ENCODE measurements at regions not wholly inside any gene's neighbourhood (a gene's known extent, or its start where the extent isn't known, plus 50 kb on each side); places are given as distances from the start of the nearest gene placed in this dataset.

DNA sequence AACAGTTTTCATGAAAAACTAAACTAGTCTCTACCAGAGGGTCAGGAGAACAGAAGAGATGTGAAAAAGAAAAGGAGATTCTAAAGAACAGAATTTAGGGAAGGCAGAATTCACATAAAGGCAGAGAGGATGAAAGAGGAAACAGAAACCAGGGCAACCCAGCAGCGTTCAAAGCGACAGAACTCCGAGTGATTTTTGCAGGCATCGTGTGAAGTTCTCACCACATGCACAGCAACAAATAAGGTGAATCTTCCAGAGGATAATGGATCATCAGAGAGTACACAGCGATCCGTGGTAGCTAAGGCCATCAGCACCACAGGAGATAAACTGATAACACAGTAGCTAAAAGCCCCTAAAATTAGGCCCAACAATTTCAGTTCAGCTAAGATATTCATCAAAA lies 250.8 kb upstream of the THBS1 start:
- no peak for FAIRE-seq

DNA sequence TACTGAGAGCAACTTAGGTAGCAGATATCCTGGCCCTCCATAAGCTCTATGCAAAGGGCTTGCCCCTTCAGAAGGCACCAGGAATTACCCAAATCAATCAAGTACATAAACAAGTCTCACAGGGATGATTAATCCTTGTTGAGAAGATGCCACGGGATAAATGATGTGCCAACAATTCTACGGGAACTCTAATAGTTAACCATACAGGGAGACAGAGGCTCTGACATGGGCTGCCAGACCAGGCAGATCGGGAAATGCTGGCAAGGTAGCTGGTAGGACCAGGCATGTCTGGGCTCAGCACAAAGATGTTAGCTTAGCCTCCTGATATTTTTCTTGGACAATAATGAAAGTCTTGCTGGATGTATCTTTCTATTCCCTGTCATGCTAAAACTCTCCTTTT lies 249.3 kb upstream of the THBS1 start:
- FAIRE-seq: no peak

GRCh38 chr15:39332846-39333245 lies 248.0 kb upstream of the THBS1 start:
- FAIRE-seq: no peak

DNA sequence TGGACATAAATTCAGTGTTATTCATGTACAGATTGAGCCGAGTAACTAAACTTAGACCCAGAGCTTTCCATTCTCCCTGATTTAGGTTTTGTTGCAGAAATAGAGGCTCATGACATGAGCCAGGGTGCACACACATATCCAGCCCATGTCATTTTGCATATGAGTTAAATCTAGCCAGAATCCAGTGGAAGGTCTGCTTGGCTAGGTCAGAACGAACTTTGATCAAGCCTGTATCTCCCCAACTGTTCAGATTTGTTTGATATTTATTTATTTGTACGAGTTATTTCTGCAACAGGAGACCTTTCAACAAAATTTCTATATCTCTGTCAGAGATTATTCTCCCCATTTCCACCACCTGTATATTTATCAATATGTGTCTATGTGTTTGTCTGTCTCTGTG lies 247.5 kb upstream of the THBS1 start:
- no peak for FAIRE-seq

DNA sequence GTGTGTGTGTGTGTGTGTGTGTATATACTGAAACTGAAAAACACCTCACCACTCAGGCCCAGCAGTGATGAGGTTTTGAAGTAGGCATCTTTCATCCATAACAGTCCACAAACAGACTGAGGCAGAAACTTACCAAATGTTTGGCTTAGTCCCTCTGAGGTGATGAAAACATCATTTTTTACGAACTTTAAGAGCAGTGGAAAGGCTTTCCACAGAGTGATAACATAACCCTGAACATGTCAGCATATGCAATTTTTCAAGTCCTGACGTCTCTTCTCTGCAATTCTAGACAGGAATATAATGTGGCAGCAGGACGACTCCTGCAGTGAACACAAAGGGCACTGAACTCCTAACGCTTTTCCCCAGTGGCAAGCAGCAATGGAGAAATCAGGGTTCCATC lies 247.0 kb upstream of the THBS1 start:
- FAIRE-seq: no peak

DNA sequence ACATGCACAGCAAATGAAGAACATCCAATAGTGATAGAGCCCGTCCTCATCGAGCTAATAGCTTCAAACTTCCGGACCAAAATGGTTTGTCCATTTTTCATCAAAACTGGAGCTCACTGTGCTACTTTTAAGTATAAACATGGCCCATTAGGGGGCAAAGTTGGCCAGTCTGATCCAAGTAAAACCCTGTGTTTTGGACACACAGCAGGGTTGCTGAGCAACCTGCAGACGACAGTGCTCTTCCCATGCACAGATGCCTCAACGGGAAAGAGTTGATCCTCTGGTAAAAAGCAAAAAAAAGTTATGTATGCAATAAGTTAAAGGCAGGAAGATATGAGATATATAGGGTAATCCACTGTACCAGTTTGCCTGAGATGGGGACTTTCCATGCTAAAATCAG lies 244.0 kb upstream of the THBS1 start:
- no peak for FAIRE-seq

GRCh38 chr15:39338251-39338650 lies 242.6 kb upstream of the THBS1 start:
- FAIRE-seq: no peak

- no peak for FAIRE-seq
Measured at GRCh38 chr15:39340903-39341645, 239.8 kb upstream of the THBS1 start.

- no peak for FAIRE-seq
Measured at GRCh38 chr15:39344662-39345141, 236.2 kb upstream of the THBS1 start.

- FAIRE-seq: no peak
Measured at GRCh38 chr15:39345176-39345575, 235.7 kb upstream of the THBS1 start.

DNA sequence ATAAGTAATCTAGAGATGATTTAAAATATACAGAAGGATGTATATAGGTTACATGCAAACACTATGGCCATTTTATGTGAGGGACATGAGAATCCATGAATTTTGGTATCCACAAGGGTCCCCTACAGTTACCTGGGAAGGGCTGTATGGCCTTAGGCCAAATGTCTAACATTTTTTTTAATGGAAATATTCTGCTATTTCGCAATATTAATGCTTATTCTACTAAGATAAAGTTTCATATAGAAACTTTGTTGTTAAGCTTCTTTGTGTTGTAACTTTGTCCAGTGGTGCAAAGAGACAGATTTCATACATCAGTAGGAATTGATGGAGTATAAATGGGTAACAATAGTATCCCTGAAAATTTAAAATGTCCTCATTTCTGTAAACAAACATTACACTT lies 233.4 kb upstream of the THBS1 start:
- no peak for FAIRE-seq

- no peak for FAIRE-seq
Measured at GRCh38 chr15:39350785-39351184, 230.1 kb upstream of the THBS1 start.

GRCh38 chr15:39354189-39354588 lies 226.7 kb upstream of the THBS1 start:
- no peak for FAIRE-seq

DNA sequence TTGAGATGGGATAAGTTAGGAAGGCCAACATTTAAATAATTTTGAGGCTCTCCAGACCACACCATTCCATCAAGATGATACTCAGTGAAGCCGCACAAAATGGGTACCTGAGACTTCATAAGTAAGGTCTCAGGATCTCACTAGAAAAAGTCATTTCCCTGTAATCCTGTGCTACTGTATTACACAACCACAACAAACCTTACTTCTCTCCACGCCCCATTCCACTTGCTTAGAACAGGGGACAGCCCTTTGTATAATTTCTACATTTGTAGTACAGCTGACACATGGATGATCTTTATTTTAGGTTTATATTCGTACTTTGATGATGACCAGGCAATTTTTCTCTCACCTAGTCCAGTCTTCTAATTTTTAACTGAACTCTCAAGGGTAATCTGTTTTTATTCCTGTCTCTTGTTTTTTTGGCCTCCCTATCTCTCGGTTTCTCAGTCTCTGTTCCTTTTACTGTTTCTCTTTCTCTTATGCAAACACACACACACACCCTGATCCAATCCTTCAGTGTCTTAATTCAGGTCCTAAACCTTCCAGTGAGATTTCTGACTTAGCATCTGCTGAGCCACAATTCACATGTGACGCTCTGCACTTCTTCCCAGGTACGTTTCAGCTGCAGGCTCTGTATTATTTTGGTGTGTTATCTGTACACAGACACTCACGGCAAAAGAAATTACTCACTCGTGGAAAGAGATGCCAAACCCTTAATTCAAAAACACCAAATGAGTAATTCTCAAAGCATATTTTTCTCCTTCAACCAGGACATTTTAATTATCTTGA lies 223.2 kb upstream of the THBS1 start:
- FAIRE-seq: no peak

GRCh38 chr15:39358441-39359041 lies 222.3 kb upstream of the THBS1 start:
- no peak for FAIRE-seq

DNA sequence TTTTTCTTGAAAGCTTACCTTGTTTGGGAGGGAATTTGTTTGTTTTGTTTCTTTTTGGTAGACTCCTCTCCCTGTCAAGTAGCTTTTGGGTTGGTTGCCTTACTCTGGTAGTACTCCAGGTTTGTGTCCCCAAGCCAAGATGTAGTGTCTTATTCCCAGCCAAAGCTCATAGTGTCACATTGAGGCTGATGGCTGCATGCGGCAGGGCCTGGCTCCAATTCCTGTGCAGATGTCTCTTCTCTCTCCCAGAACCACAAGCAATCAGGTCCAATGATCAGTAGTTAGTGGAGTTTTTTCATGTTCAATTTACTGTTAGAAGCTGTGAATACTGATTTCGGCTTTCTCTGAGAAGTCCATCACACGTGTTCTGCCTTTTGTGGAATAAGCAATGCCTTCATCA lies 221.1 kb upstream of the THBS1 start:
- FAIRE-seq: no peak

GRCh38 chr15:39360452-39360851 lies 220.4 kb upstream of the THBS1 start:
- no peak for FAIRE-seq

GRCh38 chr15:39361497-39361896 lies 219.4 kb upstream of the THBS1 start:
- FAIRE-seq: no peak

GRCh38 chr15:39362821-39363561 lies 217.9 kb upstream of the THBS1 start:
- FAIRE-seq: no peak

GRCh38 chr15:39363761-39364586 lies 216.9 kb upstream of the THBS1 start:
- FAIRE-seq: no peak

- FAIRE-seq: no peak
Measured at GRCh38 chr15:39364721-39365120, 216.2 kb upstream of the THBS1 start.

GRCh38 chr15:39365161-39365560 lies 215.7 kb upstream of the THBS1 start:
- FAIRE-seq: no peak

All from G401.6 (cell line).